GM06990 (cell line): ENCODE measurements at regions not wholly inside any gene's neighbourhood (a gene's known extent, or its start where the extent isn't known, plus 50 kb on each side); places are given as distances from the start of the nearest gene placed in this dataset.

Experiments used
- DNase-seq: peaks from one replicate; pipeline ENCODE4 v3.0.0-alpha.2; 2011; ENCODE audit not compliant: insufficient read length; ENCODE audit errors: extremely low read depth
- H3K27me3 ChIP-seq: replicated peaks from 2 replicates; pipeline ENCODE4 v1.6.0; 2011; ENCODE audit warnings: low read length; ENCODE audit not compliant: control insufficient read depth, insufficient read depth
- H3K36me3 ChIP-seq: 2 replicates; pipeline ENCODE4 v1.5.1; 2011; ENCODE audit warnings: low read length; ENCODE audit not compliant: control insufficient read depth, insufficient read depth
- H3K4me3 ChIP-seq: replicated peaks from 2 replicates; pipeline ENCODE4 v1.5.1; 2011; ENCODE audit warnings: low read depth, mild to moderate bottlenecking, control low read depth, low read length
- CTCF ChIP-seq: IDR thresholded peaks from 2 replicates; pipeline ENCODE4 v1.5.1; 2011; ENCODE audit warnings: low read length, control low read depth, mild to moderate bottlenecking, inconsistent platforms; ENCODE audit not compliant: insufficient read depth, poor library complexity, severe bottlenecking

GRCh38 chr11:97965849-97966646 is 1054.7 kb upstream of the CNTN5 start:
- H3K36me3 ChIP-seq: no peaks in the 10 kb centered on the region
- no peak for DNase-seq
- TF ChIP-seq CTCF: no peak
- H3K4me3 ChIP-seq: no peak overlapping the region
- H3K27me3 ChIP-seq: no peaks in the 10 kb centered on the region

GRCh38 chr11:97966901-97967300 is 1053.8 kb upstream of the CNTN5 start:
- no peaks in the 10 kb centered on the region for H3K36me3 ChIP-seq
- no peak for DNase-seq
- TF ChIP-seq CTCF: no peak
- H3K4me3 ChIP-seq: no peak overlapping the region
- H3K27me3 ChIP-seq: no peaks in the 10 kb centered on the region

GRCh38 chr11:97968071-97968470 is 1052.7 kb upstream of the CNTN5 start:
- no peak for TF ChIP-seq CTCF
- Histone ChIP-seq H3K4me3 (no peak overlapping the region), H3K27me3 (no peaks in the 10 kb centered on the region), H3K36me3 (no peaks in the 10 kb centered on the region)
- no peak for DNase-seq

- Histone ChIP-seq H3K36me3 (no peaks in the 10 kb centered on the region), H3K4me3 (no peak overlapping the region), H3K27me3 (no peaks in the 10 kb centered on the region)
- TF ChIP-seq CTCF: no peak
- no peak for DNase-seq
Observed at GRCh38 chr11:97972731-97973130, 1048.0 kb upstream of the CNTN5 start.

- H3K36me3 ChIP-seq: no peaks in the 10 kb centered on the region
- no peak overlapping the region for H3K4me3 ChIP-seq
- DNase-seq: no peak
- no peaks in the 10 kb centered on the region for H3K27me3 ChIP-seq
- TF ChIP-seq CTCF: no peak
Observed at GRCh38 chr11:97973352-97973857, 1047.3 kb upstream of the CNTN5 start.
